Posterior vena cava (tissue), 2 donors: ENCODE measurements at regions not wholly inside any gene's neighbourhood (a gene's known extent, or its start where the extent isn't known, plus 50 kb on each side); places are given as distances from the start of the nearest gene placed in this dataset.
"Not testable (repeated sequence)": the region's sequence is repeated elsewhere in the genome, so short reads cannot be mapped to it uniquely, and the experiment has no call there.

Experiments used
- DNase-seq: peaks from one replicate; pipeline ENCODE4 v3.0.0-alpha.2; 2020; ENCODE audit warnings: low spot score
- intact Hi-C, 2 donors: fragments of 100-400 bp; cut with DNase I; formaldehyde crosslinking; loops; one replicate each; pipeline versions ENCODE4 v1.14.1 to v1.14.2; 2022 to 2023
- donor health status: DM: yes; HTN: yes; CAD: no.
- donor health status: DM: yes; HTN: yes; CAD: no.

GRCh38 chr2:95654897-95655296 lies 63.1 kb downstream of the TRIM43 start:
- DNase-seq, intact Hi-C loops: not testable (repeated sequence)

- intact Hi-C loops, DNase-seq: not testable (repeated sequence)
Observed at GRCh38 chr2:95656553-95656952, 64.8 kb downstream of the TRIM43 start.

GRCh38 chr2:95657937-95658336 lies 66.1 kb downstream of the TRIM43 start:
- intact Hi-C loops, DNase-seq: not testable (repeated sequence)

GRCh38 chr2:95660766-95661562 lies 69.2 kb downstream of the TRIM43 start:
- DNase-seq, intact Hi-C loops: not testable (repeated sequence)

- DNase-seq, intact Hi-C loops: not testable (repeated sequence)
Observed at GRCh38 chr2:95663471-95664441, 72.0 kb downstream of the TRIM43 start.

GRCh38 chr2:95666636-95667035 lies 74.8 kb downstream of the TRIM43 start:
- DNase-seq, intact Hi-C loops: not testable (repeated sequence)

- DNase-seq = no peak
- intact Hi-C loops = no loop called here
Observed at GRCh38 chr2:95667480-95667879, 75.7 kb downstream of the TRIM43 start.

- DNase-seq, intact Hi-C loops: not testable (repeated sequence)
Observed at GRCh38 chr2:95668934-95669333, 77.1 kb downstream of the TRIM43 start.

GRCh38 chr2:95669441-95669991 lies 77.7 kb downstream of the TRIM43 start:
- DNase-seq = no peak
- intact Hi-C loops = no loop called here

GRCh38 chr2:95670167-95670566 lies 78.4 kb downstream of the TRIM43 start:
- intact Hi-C loops = no loop called here
- DNase-seq = no peak

- DNase-seq = no peak
Observed at GRCh38 chr2:95670686-95671085, 78.9 kb downstream of the TRIM43 start.

GRCh38 chr2:95671171-95671570 lies 79.4 kb downstream of the TRIM43 start:
- intact Hi-C loops, DNase-seq: not testable (repeated sequence)

More at GRCh38 chr2:95670686-95671085, 78.9 kb downstream of the TRIM43 start:
- intact Hi-C loops = no loop called here

GRCh38 chr2:95671992-95672391 lies 80.2 kb downstream of the TRIM43 start:
- DNase-seq, intact Hi-C loops: not testable (repeated sequence)

- intact Hi-C loops, DNase-seq: not testable (repeated sequence)
Observed at GRCh38 chr2:95672500-95672899, 80.7 kb downstream of the TRIM43 start.

- intact Hi-C loops = no loop called here
Observed at GRCh38 chr2:95674186-95674585, 82.4 kb downstream of the TRIM43 start.

GRCh38 chr2:95676573-95676972 lies 84.8 kb downstream of the TRIM43 start:
- intact Hi-C loops, DNase-seq: not testable (repeated sequence)

More at GRCh38 chr2:95674186-95674585, 82.4 kb downstream of the TRIM43 start:
- DNase-seq = no peak

GRCh38 chr2:95677346-95677745 lies 85.5 kb downstream of the TRIM43 start:
- no peak for DNase-seq
- intact Hi-C loops = no loop called here

GRCh38 chr2:95677833-95678232 lies 86.0 kb downstream of the TRIM43 start:
- intact Hi-C loops, DNase-seq: not testable (repeated sequence)

GRCh38 chr2:95681158-95681557 lies 89.4 kb downstream of the TRIM43 start:
- DNase-seq, intact Hi-C loops: not testable (repeated sequence)
